RKO (cell line): ENCODE measurements at regions not wholly inside any gene's neighbourhood (a gene's known extent, or its start where the extent isn't known, plus 50 kb on each side); places are given as distances from the start of the nearest gene placed in this dataset.

ENCODE experiments used
- DNase-seq: peaks from one replicate; pipeline ENCODE4 v3.0.0-alpha.2; 2016; ENCODE audit warnings: low spot score

DNA sequence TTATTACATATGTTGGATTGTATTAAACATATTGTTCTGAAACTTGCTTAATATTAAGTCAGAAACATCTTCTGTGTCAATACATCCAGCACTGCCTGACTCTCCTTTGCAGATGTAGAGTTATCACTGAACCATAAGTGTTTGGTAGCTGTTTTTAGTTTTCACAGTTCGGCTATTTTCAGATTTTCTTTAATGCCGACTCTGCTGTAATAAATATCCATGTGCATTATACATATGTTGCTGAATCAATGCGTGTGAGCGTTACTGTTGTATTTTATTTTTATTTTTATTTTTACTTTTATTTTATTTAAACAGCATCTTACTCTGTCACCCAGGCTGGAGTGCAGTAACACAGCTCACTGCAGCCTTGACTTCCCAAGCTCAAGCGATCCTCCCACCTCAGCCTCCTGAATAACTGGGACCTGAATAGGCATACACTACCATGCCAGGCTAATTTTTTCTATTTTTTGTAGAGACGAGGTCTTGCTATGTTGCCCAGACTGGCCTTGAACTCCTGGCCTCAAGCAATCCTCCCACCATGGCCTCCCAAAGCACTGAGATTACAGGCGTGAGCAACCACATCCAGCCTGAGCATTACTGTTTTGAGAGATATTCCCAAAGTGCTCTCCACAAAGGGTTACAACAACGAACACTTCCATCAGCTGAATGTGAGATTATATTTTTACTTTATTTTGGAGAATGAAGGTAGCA, 50.7 kb upstream of the NOCT start:
- DNase-seq = no peak

DNA sequence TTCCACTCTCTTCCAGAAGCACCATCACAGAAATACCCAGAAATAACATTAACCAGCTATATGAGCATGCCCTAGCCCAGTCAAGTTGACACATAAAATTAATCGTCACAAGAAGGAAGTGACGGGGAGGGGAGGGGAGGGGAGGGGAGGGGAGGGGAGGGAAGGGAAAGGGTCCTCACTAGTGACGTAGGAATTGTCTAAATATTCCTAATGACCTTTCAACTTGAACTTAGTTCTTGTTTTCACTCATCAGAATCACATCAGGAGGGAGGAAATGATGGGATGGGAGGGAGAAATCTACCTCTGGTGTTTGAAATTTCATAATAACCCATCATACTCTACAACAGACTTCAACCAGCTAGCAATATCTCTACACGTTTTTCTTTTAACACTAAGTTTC, 52.2 kb upstream of the NOCT start:
- no peak for DNase-seq

DNA sequence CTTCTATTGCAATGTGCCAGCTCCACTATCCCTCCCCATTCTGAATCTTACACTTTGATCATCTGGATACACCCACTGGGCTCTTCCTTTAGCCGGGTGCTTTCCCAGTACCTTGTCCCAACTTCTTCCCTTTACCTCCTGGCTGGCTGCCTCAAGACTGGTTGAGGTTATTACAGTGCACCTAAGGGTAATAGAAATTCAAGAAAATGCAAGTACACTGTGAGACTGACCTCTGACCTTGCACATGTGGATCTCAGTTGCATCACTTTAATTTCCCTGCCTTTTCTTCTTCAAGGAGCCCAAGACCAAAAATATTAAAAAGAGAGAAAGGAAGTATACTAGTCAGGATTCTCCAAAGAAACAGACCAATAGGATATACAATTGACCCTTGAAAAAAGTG, 53.9 kb upstream of the NOCT start:
- no peak for DNase-seq

DNA sequence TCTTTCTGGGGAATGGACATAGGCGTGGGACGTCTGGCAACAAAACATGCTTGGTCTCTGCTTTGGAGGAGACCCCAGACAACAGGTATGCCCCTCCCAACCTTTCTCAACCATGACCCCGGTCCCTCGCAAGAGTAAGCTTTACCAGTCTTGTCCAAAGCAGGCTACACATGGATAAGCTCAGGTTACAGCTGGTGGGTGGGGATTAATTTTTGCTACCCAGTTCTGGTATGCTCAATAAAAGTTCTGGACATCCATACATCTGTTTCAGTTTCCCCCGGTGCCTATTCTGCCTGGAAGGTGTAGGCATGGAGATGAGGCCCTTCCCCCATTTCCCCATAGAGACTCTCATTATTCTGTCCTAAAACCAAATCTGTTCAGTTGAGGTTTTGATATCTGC, 54.5 kb upstream of the NOCT start:
- DNase-seq = no peak

DNA sequence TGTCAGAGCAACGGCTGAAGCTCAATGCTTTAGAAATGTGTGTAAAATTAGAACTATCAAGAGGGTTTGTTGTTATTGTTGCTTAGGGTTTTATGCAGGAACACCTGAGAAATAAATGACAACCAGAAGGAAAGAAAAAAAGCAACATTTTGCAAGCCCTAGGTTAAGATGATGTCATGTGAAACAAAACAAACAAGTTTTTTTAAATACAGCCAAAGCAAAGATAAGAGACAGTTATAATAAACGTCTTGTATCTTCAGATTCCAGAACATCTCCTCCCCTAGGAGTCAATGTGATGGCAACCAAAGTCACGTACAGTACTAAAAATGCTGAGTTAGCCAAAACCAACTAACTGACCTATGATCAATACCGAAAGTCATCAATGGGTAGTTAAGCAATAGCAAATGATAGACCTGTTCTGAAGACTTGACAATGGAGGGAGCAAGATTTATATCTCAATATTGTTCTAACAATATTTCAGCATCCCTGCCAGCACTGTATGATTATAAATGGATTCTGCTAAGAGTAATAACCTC, 55.3 kb upstream of the NOCT start:
- no peak for DNase-seq

DNA sequence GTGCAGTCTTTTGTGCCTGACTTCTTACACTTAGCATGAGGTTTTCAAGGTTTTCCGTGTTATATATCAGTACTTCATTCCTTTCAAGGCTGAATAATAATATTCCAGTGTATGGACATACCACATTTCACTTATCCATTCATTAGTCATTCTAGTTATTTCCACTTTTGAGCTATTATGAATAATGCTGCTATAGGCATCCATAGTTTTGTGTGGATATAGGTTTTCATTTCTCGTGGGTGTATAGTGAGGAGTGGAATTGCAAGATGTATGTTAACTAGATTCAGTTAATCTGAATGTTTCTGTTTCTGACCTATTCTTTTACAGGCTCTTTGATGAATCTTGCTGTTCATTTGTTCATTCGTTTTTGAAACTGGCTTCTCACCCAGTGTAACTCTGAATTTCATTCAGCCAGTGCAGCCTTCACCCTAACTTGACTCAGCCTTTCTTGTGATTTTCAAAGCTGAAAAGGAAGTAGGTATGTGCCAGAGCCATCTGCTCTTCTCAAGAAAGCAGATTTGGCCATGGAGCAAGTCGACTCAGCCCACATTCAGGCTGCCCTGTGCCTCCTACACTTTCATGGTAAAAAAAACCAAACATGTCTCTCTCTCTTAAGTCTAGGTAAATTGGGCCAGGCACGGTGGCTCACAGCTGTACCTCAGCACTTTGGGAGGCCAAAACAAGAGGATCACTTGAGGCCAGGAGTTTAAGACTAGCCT, 56.3 kb upstream of the NOCT start:
- no peak for DNase-seq

DNA sequence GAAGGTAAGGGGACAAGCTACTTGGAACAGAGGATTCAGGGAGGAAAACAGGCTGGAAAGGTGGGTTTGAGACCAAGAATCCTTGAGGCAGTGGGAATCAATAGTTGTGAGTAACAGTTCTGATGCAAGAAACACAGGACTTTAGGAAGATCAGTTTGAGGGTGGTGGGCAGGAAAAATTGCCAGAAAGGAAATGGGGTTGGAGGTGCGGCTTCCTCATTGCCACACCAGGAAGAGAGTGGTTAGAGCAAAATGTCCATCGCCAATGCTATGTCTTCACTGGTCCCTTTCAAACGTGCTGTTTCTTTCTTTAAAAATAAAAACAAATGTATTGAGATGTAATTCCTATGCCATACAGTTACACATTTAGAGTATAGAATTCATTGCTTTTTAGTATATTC, 57.1 kb upstream of the NOCT start:
- DNase-seq = no peak

DNA sequence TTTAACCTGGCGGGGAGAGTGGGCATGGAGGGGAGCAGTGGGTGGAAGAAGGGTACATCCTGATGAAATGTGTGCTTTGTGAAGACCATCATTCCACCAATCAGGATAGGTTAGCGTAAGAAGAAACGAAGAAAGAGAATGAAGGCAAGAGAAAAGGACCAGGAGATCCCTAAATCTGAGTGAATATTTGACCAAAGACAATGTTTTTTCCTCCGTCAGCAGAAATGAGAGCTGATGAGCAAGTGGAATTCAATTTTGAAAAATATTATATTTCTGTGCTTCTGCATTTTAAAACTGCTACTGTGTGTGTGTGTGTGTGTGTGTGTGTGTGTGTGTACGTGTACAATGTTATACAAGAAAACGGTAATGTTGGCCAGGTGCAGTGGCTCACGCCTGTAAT, 58.3 kb upstream of the NOCT start:
- DNase-seq = no peak

DNA sequence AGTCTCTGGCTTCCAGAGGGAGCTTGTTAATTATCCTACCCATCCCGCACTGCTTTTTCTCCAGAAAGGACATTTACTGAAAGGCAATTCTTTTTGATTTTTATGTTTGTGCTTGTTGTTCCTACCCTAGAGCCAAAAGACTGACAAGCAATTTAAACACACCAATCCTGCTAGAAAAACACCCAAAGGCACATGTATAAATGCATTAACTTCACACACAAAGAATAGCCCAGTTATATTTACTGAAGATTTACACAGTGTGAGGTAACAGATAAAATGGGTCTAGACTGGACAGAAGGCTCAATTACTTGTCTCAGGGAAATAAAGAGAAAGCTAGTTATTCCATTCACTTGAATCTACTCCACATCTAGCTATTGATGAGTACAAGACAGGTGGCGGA, 61.2 kb upstream of the NOCT start:
- DNase-seq = no peak

DNA sequence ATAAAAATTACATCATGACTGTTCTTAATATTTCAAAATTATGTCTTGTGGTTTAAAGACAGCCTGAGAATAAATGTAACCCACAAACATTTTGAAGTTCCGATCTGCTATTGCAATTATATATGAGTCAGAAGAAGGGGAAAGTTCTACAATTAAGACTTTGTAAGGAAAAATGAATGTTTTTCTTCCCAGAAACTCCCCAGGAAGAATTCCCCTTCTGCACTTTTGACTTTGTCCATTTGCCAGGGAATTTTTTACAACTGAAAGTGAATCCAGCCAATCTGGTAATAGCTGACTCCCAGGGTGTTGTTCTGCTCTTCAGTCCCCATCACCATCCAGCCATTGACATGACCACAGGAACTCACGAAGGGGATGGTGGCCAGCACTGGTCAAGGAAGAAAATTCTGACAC, 61.6 kb upstream of the NOCT start:
- DNase-seq = no peak

DNA sequence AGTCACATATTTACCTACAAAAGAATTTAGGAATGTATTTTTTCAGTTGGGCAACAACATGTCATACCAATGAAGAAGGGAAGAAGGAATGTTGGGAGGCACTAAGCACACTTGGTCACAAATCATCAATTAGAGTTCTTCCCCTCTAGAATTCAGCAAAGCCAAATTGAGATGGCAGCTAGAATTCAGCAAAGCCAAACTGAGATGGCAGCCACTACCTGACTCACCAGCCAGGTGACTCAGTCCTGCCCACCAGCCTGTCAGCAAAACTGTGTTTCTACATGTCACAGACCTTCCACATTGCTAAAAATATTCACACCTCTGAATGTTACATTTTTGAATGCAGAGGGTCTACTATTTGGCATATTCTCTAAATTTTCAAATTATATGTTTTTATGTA, 63.2 kb upstream of the NOCT start:
- DNase-seq = peak; percentile 35

DNA sequence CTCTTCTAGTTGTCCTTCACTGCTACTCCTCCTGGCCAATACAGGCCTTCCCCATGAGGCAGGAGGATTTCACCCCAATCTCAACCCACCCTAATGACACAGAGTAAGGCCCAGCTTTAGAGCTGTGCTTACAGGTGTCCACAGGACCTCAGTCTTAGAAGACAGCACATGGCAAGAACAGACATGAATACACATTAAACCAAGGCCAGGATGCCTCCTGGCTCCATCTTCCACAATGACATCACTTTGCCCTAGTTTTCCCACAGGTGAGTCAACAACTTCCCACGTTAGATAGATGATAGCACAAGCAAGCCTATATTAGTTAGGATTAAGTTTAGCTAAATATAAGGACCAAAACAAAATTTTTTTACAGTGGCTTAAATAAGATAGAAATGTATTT, 63.8 kb upstream of the NOCT start:
- no peak for DNase-seq

DNA sequence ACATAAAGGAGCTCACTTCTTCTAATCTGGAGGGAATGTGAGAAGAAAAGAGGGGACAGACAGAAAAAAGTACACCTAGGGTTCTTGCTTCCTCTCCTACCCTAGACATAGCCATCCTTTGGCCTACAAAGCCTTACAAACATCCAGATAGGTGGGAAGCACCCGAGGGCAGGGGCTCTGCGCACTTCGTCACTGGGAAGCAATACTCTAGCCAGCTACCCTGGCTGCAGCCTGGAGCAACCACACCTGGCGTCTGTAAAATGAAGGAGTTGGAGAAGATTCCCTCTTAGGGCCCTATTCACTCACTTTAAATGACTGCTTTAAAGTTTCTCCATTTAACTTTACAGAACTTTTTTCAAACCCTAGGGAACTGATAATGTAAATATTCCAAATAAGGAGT, 65.7 kb upstream of the NOCT start:
- DNase-seq = no peak

DNA sequence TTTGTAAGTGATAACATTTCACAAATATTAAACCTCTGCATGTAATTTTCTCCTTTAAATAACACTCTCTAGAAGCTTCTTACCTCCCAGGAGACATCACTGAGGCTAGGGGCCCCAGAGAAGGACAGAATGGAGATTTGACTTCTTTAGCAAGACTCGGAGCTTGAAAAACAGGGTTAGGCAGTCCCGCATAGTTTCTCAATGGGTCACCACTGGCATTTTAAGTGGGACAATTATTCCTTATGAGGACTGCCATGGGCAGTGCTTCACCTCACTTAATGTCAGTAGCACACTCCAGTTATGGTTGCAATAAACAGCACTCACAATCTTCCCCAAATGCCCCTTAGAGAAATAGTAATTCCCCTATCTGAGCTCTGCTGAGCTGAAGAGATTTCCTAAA, 66.7 kb upstream of the NOCT start:
- no peak for DNase-seq

DNA sequence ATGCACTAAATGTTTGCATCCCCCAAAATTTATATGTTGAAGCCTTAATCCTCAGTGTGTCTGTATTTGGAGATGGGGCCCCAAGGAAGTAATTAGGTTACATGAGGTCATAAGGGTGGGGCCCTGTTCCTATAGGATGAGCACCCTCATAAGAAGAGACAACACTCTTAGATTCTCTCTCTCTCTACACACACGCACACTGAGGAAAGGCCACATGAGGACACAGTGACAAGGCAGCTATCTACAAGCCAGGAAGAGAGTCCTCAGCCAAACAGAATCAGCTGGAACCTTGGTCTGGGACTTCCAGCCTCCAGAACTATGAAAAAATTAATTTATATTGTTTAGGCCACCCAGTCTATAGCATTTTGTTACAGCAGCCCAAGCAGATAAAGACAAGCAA, 69.3 kb upstream of the NOCT start:
- DNase-seq = no peak

DNA sequence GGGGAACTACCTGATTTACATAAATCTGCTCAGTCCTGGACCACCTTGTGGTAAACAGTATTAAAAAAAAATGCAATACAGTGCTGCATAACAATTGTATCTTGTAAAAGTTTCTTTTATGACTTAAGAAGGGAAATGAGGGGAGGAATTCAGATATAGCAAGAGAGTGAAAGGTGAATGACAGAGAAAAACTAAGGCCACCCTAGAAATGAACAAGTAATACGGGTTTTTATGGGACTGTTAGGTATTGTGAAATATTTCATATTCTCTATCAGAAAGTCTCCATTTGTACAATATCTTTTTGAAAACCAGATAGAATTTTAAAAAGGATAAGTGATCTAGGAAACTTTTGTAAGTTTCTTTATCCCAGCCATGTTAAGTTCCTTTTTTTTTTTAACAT, 69.7 kb upstream of the NOCT start:
- DNase-seq = no peak

DNA sequence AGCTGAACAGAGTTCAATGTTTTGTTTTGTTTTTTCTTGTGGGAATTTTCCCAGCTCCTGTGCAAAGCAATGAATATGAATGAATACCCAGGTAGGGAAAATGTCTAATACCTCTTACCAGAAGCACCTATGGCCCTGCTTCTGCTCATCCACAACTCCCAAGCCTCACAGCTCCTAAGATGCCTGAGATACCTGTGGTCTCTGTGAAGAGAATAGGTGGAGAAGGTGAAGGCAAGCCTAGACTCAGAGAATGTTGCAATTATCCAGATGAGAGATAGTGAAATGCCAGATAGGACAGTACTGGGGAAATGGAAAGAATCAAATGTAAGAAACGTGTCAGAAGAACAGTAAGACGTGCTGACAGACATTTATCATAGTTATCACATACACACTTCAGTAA, 70.2 kb upstream of the NOCT start:
- DNase-seq = no peak

DNA sequence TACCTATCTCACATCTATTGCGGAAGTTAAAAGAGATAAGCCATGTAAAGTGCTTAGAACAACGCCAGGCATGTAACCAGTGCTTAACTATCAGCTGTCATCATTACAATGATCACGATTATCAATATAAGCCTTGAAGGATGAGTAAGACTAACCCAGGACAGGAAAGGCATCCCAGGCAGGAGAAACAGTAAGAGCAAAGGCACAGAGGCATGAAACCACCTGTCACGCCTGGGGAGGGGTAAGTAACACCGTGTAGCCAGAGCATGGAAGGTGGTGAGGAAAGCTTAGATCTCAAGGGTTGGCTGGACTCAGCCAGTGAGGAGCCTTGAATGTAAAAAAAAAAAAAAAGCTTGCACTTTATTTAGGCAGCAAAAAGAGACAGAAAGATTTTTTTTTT, 71.7 kb upstream of the NOCT start:
- no peak for DNase-seq

DNA sequence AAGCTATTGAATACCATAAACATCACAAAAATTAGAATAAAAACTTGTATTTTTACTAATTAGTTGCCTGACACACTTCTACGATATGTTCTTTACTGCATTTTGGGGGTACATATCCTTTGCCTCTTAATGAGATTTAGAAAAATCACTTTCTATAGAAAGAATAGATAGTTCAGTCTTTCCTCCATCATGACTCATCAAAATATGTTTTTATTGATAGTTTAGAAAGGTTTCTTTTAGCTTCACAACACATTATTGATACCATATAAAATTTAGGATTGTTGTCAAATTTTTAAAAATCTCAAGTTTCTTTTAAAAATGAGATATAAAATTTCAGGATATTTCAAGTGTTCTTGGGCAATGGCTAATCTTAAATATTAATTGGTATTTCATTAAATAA, 74.5 kb upstream of the NOCT start:
- no peak for DNase-seq

DNA sequence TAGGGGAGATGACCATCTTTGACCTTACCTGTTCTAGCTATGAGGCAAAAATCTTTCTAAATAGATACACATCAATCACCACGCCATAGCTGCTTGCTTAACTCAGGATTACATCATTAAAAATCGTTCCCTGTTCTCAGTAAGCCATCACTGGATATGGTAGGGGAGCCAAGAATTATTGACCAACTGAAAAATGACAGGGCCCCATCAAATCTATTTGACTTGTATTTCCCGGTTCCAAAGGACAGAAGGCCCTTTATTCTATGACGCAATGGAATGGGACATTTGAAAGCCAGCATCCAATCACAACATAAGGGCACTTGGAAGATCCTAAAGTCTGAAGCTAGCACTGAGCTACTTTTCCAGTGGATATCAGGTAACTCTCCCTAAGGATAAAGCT, 75.6 kb upstream of the NOCT start:
- DNase-seq = no peak

DNA sequence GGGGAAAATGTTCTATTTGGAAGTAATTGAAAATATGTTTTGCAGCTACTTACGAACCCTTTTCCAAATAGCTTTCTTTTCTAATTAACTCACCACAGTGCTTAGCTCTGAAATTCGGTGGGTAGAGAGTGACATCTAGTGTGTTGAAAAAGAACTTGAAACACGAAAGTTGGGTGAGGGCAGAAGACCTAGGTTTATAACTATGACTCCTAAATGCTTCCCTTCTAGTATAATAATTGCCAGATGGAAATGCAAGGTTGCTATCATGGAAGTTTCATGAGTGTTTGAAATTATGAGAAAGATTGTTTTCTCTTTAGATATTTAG, 77.3 kb upstream of the NOCT start:
- peak; percentile 62 for DNase-seq

DNA sequence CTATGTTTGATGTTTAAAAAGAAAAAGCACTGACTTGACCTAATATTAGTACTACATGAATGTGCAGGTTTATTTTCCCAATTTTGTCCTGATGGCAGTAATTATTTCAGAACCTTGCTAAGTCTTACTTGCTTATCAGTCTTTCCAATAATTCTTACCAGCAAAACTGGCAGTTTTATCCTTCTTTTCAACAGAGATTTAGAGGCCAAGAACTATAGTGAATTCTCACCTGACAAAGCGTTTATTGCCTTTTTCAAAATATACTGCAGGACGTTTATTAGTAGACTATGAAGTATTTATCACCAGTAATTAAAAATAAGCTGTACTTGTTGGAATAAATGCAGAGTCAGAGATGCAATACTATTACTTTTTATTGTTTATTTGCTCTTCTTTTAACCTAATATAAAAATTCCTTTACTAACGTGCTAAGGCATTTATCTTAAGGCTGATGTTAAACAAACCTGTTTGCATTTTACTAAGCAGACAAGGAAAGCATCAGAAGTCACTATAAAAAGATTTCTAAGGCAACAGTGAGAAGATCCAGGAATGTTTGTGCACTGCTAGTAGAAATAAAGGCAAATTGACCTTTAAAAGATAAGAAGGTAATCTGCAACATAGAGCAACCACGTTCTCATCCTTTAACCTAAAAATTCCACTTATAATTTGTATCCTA, 80.3 kb upstream of the NOCT start:
- no peak for DNase-seq

DNA sequence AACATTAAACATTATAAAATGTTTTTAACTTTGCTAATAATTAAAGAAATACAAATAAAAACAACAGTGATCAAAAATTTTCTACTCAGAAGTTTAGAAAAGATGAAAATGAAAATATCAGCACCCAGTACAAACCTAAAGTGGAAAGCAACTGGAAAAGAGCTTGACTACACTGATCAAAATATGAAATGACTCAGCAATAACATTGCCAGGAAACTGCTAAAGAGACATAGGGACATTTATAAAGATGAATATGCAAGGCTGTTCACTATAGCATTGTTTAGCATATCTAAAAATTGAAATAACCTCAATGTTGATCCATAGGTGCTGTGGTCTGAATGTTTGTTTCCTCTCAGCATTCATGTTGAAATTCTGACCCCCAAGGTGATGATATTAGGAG, 88.5 kb upstream of the NOCT start:
- DNase-seq = no peak

DNA sequence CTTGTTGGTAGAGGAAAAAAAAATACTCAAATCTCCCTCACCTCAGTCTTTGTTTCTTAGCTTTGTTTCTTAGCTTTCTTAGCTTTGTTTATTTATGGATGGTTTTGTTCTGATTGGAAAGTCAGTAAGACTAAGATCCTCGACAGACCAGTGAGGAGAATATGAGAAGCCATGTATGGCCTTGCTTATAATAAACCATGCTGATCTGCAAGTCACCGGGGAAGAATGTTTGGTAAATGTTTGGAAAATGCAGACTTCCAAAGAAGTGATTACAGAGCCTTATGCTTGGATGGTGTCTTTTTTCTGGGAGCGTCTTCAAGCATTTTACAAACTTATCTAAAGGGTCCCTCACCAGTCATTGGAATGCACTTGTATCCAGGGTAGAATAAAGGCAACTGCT, 90.1 kb upstream of the NOCT start:
- no peak for DNase-seq
